TTC549 (cell line): ENCODE measurements at regions not wholly inside any gene's neighbourhood (a gene's known extent, or its start where the extent isn't known, plus 50 kb on each side); places are given as distances from the start of the nearest gene placed in this dataset.
"Not testable (repeated sequence)": the region's sequence is repeated elsewhere in the genome, so short reads cannot be mapped to it uniquely, and the experiment has no call there.

ENCODE experiments used
- FAIRE-seq: peaks from 2 replicates; lab custom pipeline; 2012; peaks lifted over from hg19 to GRCh38; lab: Jason Lieb, UNC

- no peak for FAIRE-seq
Measured at GRCh38 chr6:48611332-48611731, 500.3 kb upstream of the PTCHD4 start.

- FAIRE-seq: no peak
Measured at GRCh38 chr6:48610846-48611245, 499.8 kb upstream of the PTCHD4 start.

- no peak for FAIRE-seq
Measured at GRCh38 chr6:48606618-48607017, 495.6 kb upstream of the PTCHD4 start.

GRCh38 chr6:48597951-48598350 lies 487.0 kb upstream of the PTCHD4 start:
- FAIRE-seq: no peak

- no peak for FAIRE-seq
Measured at GRCh38 chr6:48596830-48597229, 485.8 kb upstream of the PTCHD4 start.

GRCh38 chr6:48591158-48591557 lies 480.2 kb upstream of the PTCHD4 start:
- not testable (repeated sequence) for FAIRE-seq

- no peak for FAIRE-seq
Measured at GRCh38 chr6:48584846-48585245, 473.8 kb upstream of the PTCHD4 start.

GRCh38 chr6:48570656-48571055 lies 459.7 kb upstream of the PTCHD4 start:
- no peak for FAIRE-seq

- FAIRE-seq: no peak
Measured at GRCh38 chr6:48568856-48569255, 457.9 kb upstream of the PTCHD4 start.

- FAIRE-seq: no peak
Measured at GRCh38 chr6:48567016-48567415, 456.0 kb upstream of the PTCHD4 start.

- FAIRE-seq: no peak
Measured at GRCh38 chr6:48564036-48564820, 453.2 kb upstream of the PTCHD4 start.

GRCh38 chr6:48563433-48563832 lies 452.4 kb upstream of the PTCHD4 start:
- FAIRE-seq: no peak

- no peak for FAIRE-seq
Measured at GRCh38 chr6:48560408-48560807, 449.4 kb upstream of the PTCHD4 start.

GRCh38 chr6:48553467-48554189 lies 442.6 kb upstream of the PTCHD4 start:
- FAIRE-seq: no peak

- FAIRE-seq: no peak
Measured at GRCh38 chr6:48552905-48553304, 441.9 kb upstream of the PTCHD4 start.

GRCh38 chr6:48550603-48551002 lies 439.6 kb upstream of the PTCHD4 start:
- FAIRE-seq: no peak

- no peak for FAIRE-seq
Measured at GRCh38 chr6:48542191-48542590, 431.2 kb upstream of the PTCHD4 start.

- FAIRE-seq: no peak
Measured at GRCh38 chr6:48541649-48542048, 430.7 kb upstream of the PTCHD4 start.

GRCh38 chr6:48535582-48536009 lies 424.6 kb upstream of the PTCHD4 start:
- no peak for FAIRE-seq

- not testable (repeated sequence) for FAIRE-seq
Measured at GRCh38 chr6:48530978-48531377, 420.0 kb upstream of the PTCHD4 start.

- FAIRE-seq: no peak
Measured at GRCh38 chr6:48525849-48526248, 414.9 kb upstream of the PTCHD4 start.

GRCh38 chr6:48520951-48521350 lies 410.0 kb upstream of the PTCHD4 start:
- no peak for FAIRE-seq

- no peak for FAIRE-seq
Measured at GRCh38 chr6:48512390-48512789, 401.4 kb upstream of the PTCHD4 start.

- FAIRE-seq: no peak
Measured at GRCh38 chr6:48511378-48511777, 400.4 kb upstream of the PTCHD4 start.
